ENCODE measurements at regions not wholly inside any gene's neighbourhood (a gene's known extent, or its start where the extent isn't known, plus 50 kb on each side); places are given as distances from the start of the nearest gene placed in this dataset.

GRCh38 chr21:27043377-27043776 is 76.5 kb upstream of the ADAMTS5 start:
- no peak for TF ChIP-seq CTCF (IDR thresholded peaks at IDR 0.05)
- Histone ChIP-seq H3K4me1 (no peaks in the 10 kb centered on the region), H3K9me3 (no peaks in the 10 kb centered on the region), H3K36me3 (no peaks in the 10 kb centered on the region), H3K27ac (no peak overlapping the region), H3K27me3 (no peaks in the 10 kb centered on the region), H3K4me3 (no peak overlapping the region)
- no peak for DNase-seq (ENCODE audit: low spot score)

- TF ChIP-seq CTCF (IDR thresholded peaks at IDR 0.05) = no peak
- Histone ChIP-seq H3K9me3 (no peaks in the 10 kb centered on the region), H3K4me3 (no peak overlapping the region), H3K27ac (no peak overlapping the region), H3K27me3 (no peaks in the 10 kb centered on the region), H3K4me1 (no peaks in the 10 kb centered on the region), H3K36me3 (no peaks in the 10 kb centered on the region)
- no peak for DNase-seq (ENCODE audit: low spot score)
Observed at GRCh38 chr21:27040738-27041469, 74.0 kb upstream of the ADAMTS5 start.

GRCh38 chr21:27036736-27037301 is 69.9 kb upstream of the ADAMTS5 start:
- no peak for TF ChIP-seq CTCF (IDR thresholded peaks at IDR 0.05)
- H3K4me3 ChIP-seq = no peak overlapping the region
- H3K27me3 ChIP-seq = no peaks in the 10 kb centered on the region
- H3K4me1 ChIP-seq = no peaks in the 10 kb centered on the region
- DNase-seq (ENCODE audit: low spot score) = no peak
- H3K9me3 ChIP-seq = no peaks in the 10 kb centered on the region
- H3K27ac ChIP-seq = no peak overlapping the region
- H3K36me3 ChIP-seq = no peaks in the 10 kb centered on the region

GRCh38 chr21:27035791-27036190 is 68.9 kb upstream of the ADAMTS5 start:
- Histone ChIP-seq H3K4me3 (no peak overlapping the region), H3K36me3 (no peaks in the 10 kb centered on the region), H3K27me3 (no peaks in the 10 kb centered on the region), H3K27ac (no peak overlapping the region), H3K4me1 (no peaks in the 10 kb centered on the region), H3K9me3 (no peaks in the 10 kb centered on the region)
- TF ChIP-seq CTCF (IDR thresholded peaks at IDR 0.05) = no peak
- DNase-seq (ENCODE audit: low spot score) = no peak

GRCh38 chr21:27034796-27035195 is 67.9 kb upstream of the ADAMTS5 start:
- Histone ChIP-seq H3K27ac (no peak overlapping the region), H3K4me1 (no peaks in the 10 kb centered on the region), H3K9me3 (no peaks in the 10 kb centered on the region), H3K27me3 (no peaks in the 10 kb centered on the region), H3K36me3 (no peaks in the 10 kb centered on the region), H3K4me3 (no peak overlapping the region)
- no peak for DNase-seq (ENCODE audit: low spot score)
- TF ChIP-seq CTCF (IDR thresholded peaks at IDR 0.05) = no peak

GRCh38 chr21:27033471-27033870 is 66.6 kb upstream of the ADAMTS5 start:
- DNase-seq (ENCODE audit: low spot score) = no peak
- no peaks in the 10 kb centered on the region for H3K36me3 ChIP-seq
- no peaks in the 10 kb centered on the region for H3K9me3 ChIP-seq
- H3K27ac ChIP-seq = no peak overlapping the region
- H3K4me3 ChIP-seq = no peak overlapping the region
- no peaks in the 10 kb centered on the region for H3K27me3 ChIP-seq
- no peaks in the 10 kb centered on the region for H3K4me1 ChIP-seq
- no peak for TF ChIP-seq CTCF (IDR thresholded peaks at IDR 0.05)
